Vagina (tissue), 2 donors: ENCODE measurements at regions not wholly inside any gene's neighbourhood (a gene's known extent, or its start where the extent isn't known, plus 50 kb on each side); places are given as distances from the start of the nearest gene placed in this dataset.

ENCODE experiments used
- DNase-seq, 2 donors: peaks; one replicate each; pipeline ENCODE4 v3.0.0-alpha.2; 2017; ENCODE audit errors: extremely low spot score in 2 of 2
- H3K27ac ChIP-seq: fragments of 200-600 bp; sonication (generic); one replicate; pipeline ENCODE4 v1.5.1; 2019
- H3K27me3 ChIP-seq: fragments of 200-600 bp; sonication (generic); one replicate; pipeline ENCODE4 v1.5.1; 2019
- H3K36me3 ChIP-seq, 2 donors: fragments of 200-600 bp; sonication (generic); one replicate each; pipeline ENCODE4 v1.5.1; 2017 to 2019
- H3K4me1 ChIP-seq: fragments of 200-600 bp; sonication (generic); one replicate; pipeline ENCODE4 v1.5.1; 2019
- H3K4me3 ChIP-seq, 2 donors: fragments of 200-600 bp; sonication (generic); 1 replicate in 1 of 2; 2 replicates in 1 of 2; pipeline ENCODE4 v1.5.1; 2016 to 2019
- H3K9me3 ChIP-seq: fragments of 200-600 bp; sonication (generic); one replicate; pipeline ENCODE4 v1.5.1; 2019
- POLR2A ChIP-seq, 2 donors: fragments of 450-650 bp; IDR thresholded peaks; one replicate each; pipeline ENCODE4 v1.6.1; 2017; ENCODE audit warnings: antibody characterized with exemption in 2 of 2, mild to moderate bottlenecking in 2 of 2, moderate library complexity in 2 of 2
- POLR2AphosphoS5 ChIP-seq, 2 donors: sonication (generic); formaldehyde crosslinking; IDR thresholded peaks; one replicate each; pipeline ENCODE4 v1.9.0; 2017; ENCODE audit warnings: antibody characterized with exemption in 2 of 2, mild to moderate bottlenecking in 2 of 2, low read depth in 1 of 2; ENCODE audit not compliant: insufficient read depth in 1 of 2
- intact Hi-C: fragments of 100-400 bp; cut with DNase I; formaldehyde crosslinking; loops from one replicate; pipeline ENCODE4 v1.15.1; 2023
- TF ChIP-seq, protein P1 (sequence below), 3 experiments: fragments of 450-650 bp in 2 of 3; fragments of 200-600 bp in 1 of 3; sonication (generic) in 1 of 3; IDR thresholded peaks; one replicate each; pipeline ENCODE4 v1.5.1; 2017 to 2019; ENCODE audit warnings: antibody characterized with exemption in 3 of 3, mild to moderate bottlenecking in 2 of 3, moderate library complexity in 2 of 3

DNA sequence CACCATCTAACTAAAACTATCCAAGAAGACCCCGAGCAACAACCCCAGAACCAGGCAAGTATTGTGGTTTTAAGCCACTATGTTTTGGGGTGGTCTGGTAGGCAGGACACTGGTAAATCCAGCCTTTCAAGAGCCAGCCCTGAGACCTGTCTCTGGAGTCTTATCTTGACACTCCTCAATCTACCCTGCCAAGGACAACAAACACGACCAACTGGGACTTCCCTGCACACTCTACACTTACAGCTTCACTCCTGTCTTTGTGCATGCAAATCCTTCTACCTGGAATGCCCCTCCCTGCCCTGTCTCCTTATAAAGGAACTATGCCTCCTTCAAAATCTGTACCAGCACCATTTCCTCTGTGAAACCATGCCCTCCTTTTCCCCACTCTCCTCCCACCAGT is 107.3 kb downstream of the RPL27A start:
- intact Hi-C loops = no loop called here
- Histone ChIP-seq H3K9me3 (no peaks in the 10 kb centered on the region), H3K4me1 (peaks cover 45% of the 10 kb centered on the region), H3K36me3 (no peaks in the 10 kb centered on the region), H3K4me3 (no peak overlapping the region), H3K27me3 (no peaks in the 10 kb centered on the region), H3K27ac (no peak overlapping the region)
- TF ChIP-seq POLR2A (IDR thresholded peaks at IDR 0.05) (no peak), POLR2AphosphoS5 (IDR thresholded peaks at IDR 0.05; ENCODE audit: insufficient read depth in 1 of 2, low read depth in 1 of 2) (no peak)
- TF ChIP-seq, protein P1, sequence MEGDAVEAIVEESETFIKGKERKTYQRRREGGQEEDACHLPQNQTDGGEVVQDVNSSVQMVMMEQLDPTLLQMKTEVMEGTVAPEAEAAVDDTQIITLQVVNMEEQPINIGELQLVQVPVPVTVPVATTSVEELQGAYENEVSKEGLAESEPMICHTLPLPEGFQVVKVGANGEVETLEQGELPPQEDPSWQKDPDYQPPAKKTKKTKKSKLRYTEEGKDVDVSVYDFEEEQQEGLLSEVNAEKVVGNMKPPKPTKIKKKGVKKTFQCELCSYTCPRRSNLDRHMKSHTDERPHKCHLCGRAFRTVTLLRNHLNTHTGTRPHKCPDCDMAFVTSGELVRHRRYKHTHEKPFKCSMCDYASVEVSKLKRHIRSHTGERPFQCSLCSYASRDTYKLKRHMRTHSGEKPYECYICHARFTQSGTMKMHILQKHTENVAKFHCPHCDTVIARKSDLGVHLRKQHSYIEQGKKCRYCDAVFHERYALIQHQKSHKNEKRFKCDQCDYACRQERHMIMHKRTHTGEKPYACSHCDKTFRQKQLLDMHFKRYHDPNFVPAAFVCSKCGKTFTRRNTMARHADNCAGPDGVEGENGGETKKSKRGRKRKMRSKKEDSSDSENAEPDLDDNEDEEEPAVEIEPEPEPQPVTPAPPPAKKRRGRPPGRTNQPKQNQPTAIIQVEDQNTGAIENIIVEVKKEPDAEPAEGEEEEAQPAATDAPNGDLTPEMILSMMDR (IDR thresholded peaks at IDR 0.05) = no peak
- no peak for DNase-seq

DNA sequence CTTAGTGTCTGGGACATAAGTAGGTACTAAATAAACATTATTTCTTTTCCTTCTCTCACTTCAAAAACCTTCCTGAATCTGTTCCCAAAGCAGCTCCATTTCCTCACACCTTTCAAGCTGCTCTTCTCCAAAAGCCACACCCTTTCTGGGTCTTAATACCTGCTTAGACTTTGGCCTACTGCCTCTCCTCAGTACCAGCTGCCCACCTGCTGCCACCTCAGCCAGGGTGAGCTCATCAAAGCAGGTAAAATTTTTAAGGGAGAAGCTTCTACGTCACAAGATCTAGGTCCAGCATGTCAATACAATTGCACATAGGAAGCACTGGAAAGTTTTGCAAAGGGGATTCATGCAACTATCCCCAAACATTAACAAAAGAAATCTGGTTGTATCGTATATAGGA is 108.4 kb downstream of the RPL27A start:
- H3K4me1 ChIP-seq = peaks cover 35% of the 10 kb centered on the region
- H3K27me3 ChIP-seq = no peaks in the 10 kb centered on the region

DNA sequence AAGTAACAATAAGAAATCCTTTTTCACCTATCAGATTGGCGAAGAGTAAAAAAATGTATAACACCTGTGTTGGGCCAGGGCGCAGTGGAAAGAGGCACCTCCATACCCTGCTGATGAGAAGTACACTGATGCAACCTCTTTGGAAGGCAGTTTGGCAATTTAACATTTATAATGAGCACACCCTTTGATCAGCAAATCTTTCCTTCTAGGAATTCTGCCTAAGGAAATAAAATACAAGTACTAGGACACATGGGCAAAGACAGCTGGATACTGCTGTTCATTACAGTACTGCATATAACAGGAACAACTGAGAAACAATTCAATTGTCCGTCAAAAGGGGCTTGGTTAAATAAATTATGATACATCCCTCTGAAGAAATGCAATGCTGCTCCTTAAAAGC is 110.1 kb downstream of the RPL27A start:
- Histone ChIP-seq H3K4me1 (peaks cover 21% of the 10 kb centered on the region), H3K27ac (no peak overlapping the region), H3K9me3 (no peaks in the 10 kb centered on the region), H3K27me3 (no peaks in the 10 kb centered on the region), H3K4me3 (no peak overlapping the region), H3K36me3 (no peaks in the 10 kb centered on the region)
- intact Hi-C loops = no loop called here
- no peak for TF ChIP-seq POLR2AphosphoS5 (IDR thresholded peaks at IDR 0.05; ENCODE audit: insufficient read depth in 1 of 2, low read depth in 1 of 2)
- no peak for TF ChIP-seq POLR2A (IDR thresholded peaks at IDR 0.05)
- TF ChIP-seq, protein P1 (IDR thresholded peaks at IDR 0.05) = no peak
- DNase-seq = no peak

More for the DNA sequence above, 108.4 kb downstream of the RPL27A start:
- no peak for DNase-seq
- H3K36me3 ChIP-seq = no peaks in the 10 kb centered on the region
- H3K4me3 ChIP-seq = no peak overlapping the region
- intact Hi-C loops = no loop called here
- TF ChIP-seq, protein P1 (IDR thresholded peaks at IDR 0.05) = no peak
- no peak for TF ChIP-seq POLR2A (IDR thresholded peaks at IDR 0.05)
- no peak for TF ChIP-seq POLR2AphosphoS5 (IDR thresholded peaks at IDR 0.05; ENCODE audit: insufficient read depth in 1 of 2, low read depth in 1 of 2)
- H3K27ac ChIP-seq = no peak overlapping the region
- no peaks in the 10 kb centered on the region for H3K9me3 ChIP-seq

DNA sequence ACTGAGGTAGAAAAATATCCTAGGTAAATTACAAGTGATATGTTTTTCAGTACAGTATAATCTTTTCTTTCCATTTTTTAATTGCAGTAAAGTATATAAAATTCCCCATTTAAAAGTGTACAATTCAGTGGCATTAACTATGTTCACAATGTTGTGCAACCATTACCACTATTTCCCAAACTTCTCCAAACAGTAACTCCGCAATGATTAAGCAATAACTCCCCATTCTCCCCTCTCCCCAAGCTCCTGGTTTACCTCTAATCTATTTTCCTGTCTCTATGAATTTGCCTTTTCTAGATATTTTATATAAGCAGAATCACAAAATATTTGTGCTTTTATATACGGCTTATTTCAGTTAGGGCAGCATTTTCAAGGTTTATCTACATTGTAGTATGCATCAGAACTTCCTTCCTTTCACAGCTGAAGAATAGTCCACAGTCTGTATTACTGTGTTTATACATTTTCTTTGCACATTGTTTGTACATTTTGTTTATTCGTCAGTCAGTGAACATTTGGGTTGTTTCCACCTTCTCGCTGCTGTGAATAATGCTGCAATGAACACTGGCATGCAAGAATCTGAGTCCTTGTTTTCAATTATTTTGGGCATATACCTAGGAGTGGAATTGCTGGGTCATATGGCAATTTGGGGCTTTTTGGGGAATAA is 110.7 kb downstream of the RPL27A start:
- no peaks in the 10 kb centered on the region for H3K36me3 ChIP-seq
- H3K4me1 ChIP-seq = peaks cover 21% of the 10 kb centered on the region
- no peaks in the 10 kb centered on the region for H3K9me3 ChIP-seq
- no peaks in the 10 kb centered on the region for H3K27me3 ChIP-seq
- H3K4me3 ChIP-seq = no peak overlapping the region
- TF ChIP-seq, protein P1 (IDR thresholded peaks at IDR 0.05) = no peak
- TF ChIP-seq POLR2A (IDR thresholded peaks at IDR 0.05) = no peak
- TF ChIP-seq POLR2AphosphoS5 (IDR thresholded peaks at IDR 0.05; ENCODE audit: insufficient read depth in 1 of 2, low read depth in 1 of 2) = no peak
- DNase-seq = no peak
- no peak overlapping the region for H3K27ac ChIP-seq
- intact Hi-C loops = no loop called here

DNA sequence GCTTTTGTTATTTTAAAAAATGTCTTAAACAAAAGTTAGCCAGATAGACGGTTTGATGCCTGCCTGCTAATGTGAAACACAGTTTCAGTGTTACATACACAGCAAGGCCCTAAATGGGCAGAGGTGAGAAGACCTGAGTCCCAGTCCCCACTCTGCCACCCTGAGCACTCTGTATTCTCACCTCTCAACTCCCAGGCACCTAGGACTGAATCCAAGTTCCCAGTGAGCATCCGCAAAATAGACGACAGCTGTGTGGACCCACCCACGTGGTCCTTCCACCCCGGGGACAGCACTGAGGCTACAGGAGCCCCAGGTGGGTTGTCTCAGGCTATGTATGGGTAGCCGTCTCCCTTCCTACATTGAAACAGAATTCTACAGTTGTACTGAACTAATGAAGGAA is 111.5 kb downstream of the RPL27A start:
- no peak for DNase-seq
- H3K27ac ChIP-seq = no peak overlapping the region
- peaks cover 21% of the 10 kb centered on the region for H3K4me1 ChIP-seq
- no peaks in the 10 kb centered on the region for H3K27me3 ChIP-seq
- no peak overlapping the region for H3K4me3 ChIP-seq
- no peaks in the 10 kb centered on the region for H3K9me3 ChIP-seq
- TF ChIP-seq, protein P1 (IDR thresholded peaks at IDR 0.05) = no peak
- TF ChIP-seq POLR2AphosphoS5 (IDR thresholded peaks at IDR 0.05; ENCODE audit: insufficient read depth in 1 of 2, low read depth in 1 of 2) (no peak), POLR2A (IDR thresholded peaks at IDR 0.05) (no peak)
- intact Hi-C loops = no loop called here
- H3K36me3 ChIP-seq = no peaks in the 10 kb centered on the region
